Trophoblast cell (in vitro differentiated cells and primary cell): ENCODE measurements at regions not wholly inside any gene's neighbourhood (a gene's known extent, or its start where the extent isn't known, plus 50 kb on each side); places are given as distances from the start of the nearest gene placed in this dataset.

Experiments used
- DNase-seq, 2 donors: peaks; one replicate each; pipeline ENCODE4 v3.0.0-alpha.2; 2016
- H2AFZ ChIP-seq: 2 replicates; pipeline ENCODE4 v1.6.1; 2013; ENCODE audit warnings: low read length, moderate library complexity, mild to moderate bottlenecking; ENCODE audit not compliant: insufficient read depth, poor library complexity
- H2AK5ac ChIP-seq: 2 replicates; pipeline ENCODE4 v1.6.1; 2013; ENCODE audit warnings: mild to moderate bottlenecking, low read length
- H2BK120ac ChIP-seq: 2 replicates; pipeline ENCODE4 v1.6.1; 2013; ENCODE audit warnings: low read length, mild to moderate bottlenecking, moderate library complexity; ENCODE audit not compliant: insufficient read depth, poor library complexity
- H2BK12ac ChIP-seq: 2 replicates; pipeline ENCODE4 v1.6.1; 2013; ENCODE audit warnings: mild to moderate bottlenecking, low read length, moderate library complexity
- H2BK5ac ChIP-seq: 2 replicates; pipeline ENCODE4 v1.6.1; 2013; ENCODE audit warnings: low read length, low read depth, moderate library complexity, mild to moderate bottlenecking; ENCODE audit not compliant: poor library complexity
- H3K14ac ChIP-seq: 2 replicates; pipeline ENCODE4 v1.6.1; 2013; ENCODE audit warnings: mild to moderate bottlenecking, low read length
- H3K18ac ChIP-seq: 2 replicates; pipeline ENCODE4 v1.6.1; 2013; ENCODE audit warnings: mild to moderate bottlenecking, low read length
- H3K23ac ChIP-seq: 2 replicates; pipeline ENCODE4 v1.6.1; 2013; ENCODE audit warnings: low read length
- H3K27ac ChIP-seq: 2 replicates; pipeline ENCODE4 v1.5.1; 2013; ENCODE audit warnings: low read depth, mild to moderate bottlenecking, inconsistent platforms, low read length, moderate library complexity
- H3K27me3 ChIP-seq: 2 replicates; pipeline ENCODE4 v1.6.1; 2013; ENCODE audit warnings: inconsistent platforms, mild to moderate bottlenecking, low read length, moderate library complexity; ENCODE audit not compliant: insufficient read depth
- H3K36me3 ChIP-seq, 2 experiments: 1 replicate in 1 of 2; 2 replicates in 1 of 2; pipeline ENCODE4 v1.6.1; 2013; ENCODE audit warnings: low read length in 2 of 2, mild to moderate bottlenecking in 2 of 2, moderate library complexity in 1 of 2; ENCODE audit not compliant: insufficient read depth in 2 of 2, control insufficient read depth in 1 of 2
- H3K4ac ChIP-seq: 2 replicates; pipeline ENCODE4 v1.6.1; 2013; ENCODE audit warnings: low read depth, mild to moderate bottlenecking, low read length, moderate library complexity
- H3K4me1 ChIP-seq, 2 experiments: 1 replicate in 1 of 2; 2 replicates in 1 of 2; pipeline ENCODE4 v1.6.1; 2013; ENCODE audit warnings: low read length in 2 of 2, mild to moderate bottlenecking in 2 of 2, moderate library complexity in 1 of 2; ENCODE audit not compliant: insufficient read depth in 2 of 2, control insufficient read depth in 1 of 2
- H3K4me2 ChIP-seq: 2 replicates; pipeline ENCODE4 v1.6.1; 2013; ENCODE audit warnings: inconsistent platforms, mild to moderate bottlenecking, low read length, moderate library complexity
- H3K4me3 ChIP-seq: 2 replicates; pipeline ENCODE4 v1.5.1; 2013; ENCODE audit warnings: mild to moderate bottlenecking, low read depth, low read length, inconsistent platforms
- H3K79me1 ChIP-seq: one replicate; pipeline ENCODE4 v1.6.1; 2013; ENCODE audit warnings: low read length
- H3K79me2 ChIP-seq: 2 replicates; pipeline ENCODE4 v1.6.1; 2013; ENCODE audit warnings: low read length, mild to moderate bottlenecking; ENCODE audit not compliant: control insufficient read depth, insufficient read depth, poor library complexity
- H3K9ac ChIP-seq: 2 replicates; pipeline ENCODE4 v1.6.1; 2013; ENCODE audit warnings: mild to moderate bottlenecking, low read length
- H3K9me3 ChIP-seq: 2 replicates; pipeline ENCODE4 v1.6.1; 2013; ENCODE audit warnings: low read depth, mild to moderate bottlenecking, control low read depth, inconsistent platforms, low read length; ENCODE audit not compliant: insufficient read depth
- H4K12ac ChIP-seq: 2 replicates; pipeline ENCODE4 v1.6.1; 2013; ENCODE audit warnings: low read depth, mild to moderate bottlenecking, low read length, moderate library complexity
- H4K8ac ChIP-seq: 2 replicates; pipeline ENCODE4 v1.6.1; 2013; ENCODE audit warnings: low read depth, mild to moderate bottlenecking, low read length, moderate library complexity
- H4K91ac ChIP-seq: one replicate; pipeline ENCODE4 v1.6.1; 2013; ENCODE audit warnings: low read depth, mild to moderate bottlenecking, low read length, moderate library complexity
- WGBS: extraction: QIAGEN DNeasy Blood & Tissue Kit; methylation state at CpG from one replicate; pipeline ENCODE4 v1.1.7; 2013; ENCODE audit warnings: missing lambda C conversion rate; ENCODE audit not compliant: insufficient read length, insufficient coverage; ENCODE audit errors: extremely low coverage; 5-methylcytosine and 5-hydroxymethylcytosine counted together

DNA sequence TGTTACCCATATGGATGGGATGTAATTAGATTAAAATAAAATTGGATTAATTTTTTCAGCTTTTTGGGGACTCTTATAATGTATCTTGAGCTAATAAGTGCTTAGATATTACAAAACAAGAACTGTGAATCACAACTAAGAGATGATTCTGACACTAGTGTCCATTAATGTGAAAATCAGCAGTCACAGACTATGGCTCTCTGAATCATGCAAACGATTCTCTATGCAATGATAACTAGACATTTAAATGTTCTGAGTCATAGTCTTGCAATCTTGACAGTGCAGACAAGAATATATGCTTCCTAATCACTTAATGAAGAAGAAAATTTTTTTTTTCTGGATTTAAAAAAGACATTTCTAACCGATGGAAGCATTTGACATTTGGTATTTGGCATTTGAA lies 82.2 kb upstream of the OPRM1 start:
- Histone ChIP-seq H2AK5ac (no peak overlapping the region), H3K14ac (no peak overlapping the region), H3K27ac (no peak overlapping the region), H3K23ac (no peak overlapping the region), H3K36me3 (no peaks in the 10 kb centered on the region), H2AFZ (no peak overlapping the region), H4K8ac (no peak overlapping the region), H3K4ac (no peak overlapping the region), H4K12ac (no peak overlapping the region), H3K79me2 (no peaks in the 10 kb centered on the region), H2BK5ac (no peak overlapping the region), H3K4me2 (no peak overlapping the region), H3K4me3 (no peak overlapping the region), H3K4me1 (no peaks in the 10 kb centered on the region), H3K27me3 (no peaks in the 10 kb centered on the region), H3K18ac (no peak overlapping the region), H3K9ac (no peak overlapping the region), H2BK12ac (no peak overlapping the region), H2BK120ac (no peak overlapping the region), H3K79me1 (no peaks in the 10 kb centered on the region), H3K9me3 (no peaks in the 10 kb centered on the region), H4K91ac (no peak overlapping the region)
- no CpG with 5 or more reads among the region's 2 CpGs for WGBS
- peak in 1 of 2 donors; percentile 9 for DNase-seq

DNA sequence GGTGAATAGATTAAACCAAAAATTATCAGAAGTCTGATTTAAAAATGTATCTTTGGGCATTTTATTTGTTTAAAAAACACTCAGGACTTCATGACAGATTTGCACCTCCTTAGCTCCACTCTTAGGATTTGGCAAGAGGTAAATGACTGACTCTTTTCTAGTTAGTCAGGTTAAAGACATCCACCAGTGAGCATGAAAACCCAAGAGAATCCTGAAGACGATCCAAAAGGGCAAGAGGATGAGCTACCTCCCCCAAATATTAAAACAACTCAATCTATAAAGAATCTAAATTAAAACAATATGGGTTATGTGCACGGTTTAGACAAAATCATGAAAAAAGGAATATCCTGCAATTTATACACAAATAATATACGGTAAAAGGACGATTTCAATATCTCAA lies 89.4 kb upstream of the OPRM1 start:
- 100% methylated on average over 1 of the region's 4 CpGs for WGBS
- H3K9ac ChIP-seq = no peak overlapping the region

DNA sequence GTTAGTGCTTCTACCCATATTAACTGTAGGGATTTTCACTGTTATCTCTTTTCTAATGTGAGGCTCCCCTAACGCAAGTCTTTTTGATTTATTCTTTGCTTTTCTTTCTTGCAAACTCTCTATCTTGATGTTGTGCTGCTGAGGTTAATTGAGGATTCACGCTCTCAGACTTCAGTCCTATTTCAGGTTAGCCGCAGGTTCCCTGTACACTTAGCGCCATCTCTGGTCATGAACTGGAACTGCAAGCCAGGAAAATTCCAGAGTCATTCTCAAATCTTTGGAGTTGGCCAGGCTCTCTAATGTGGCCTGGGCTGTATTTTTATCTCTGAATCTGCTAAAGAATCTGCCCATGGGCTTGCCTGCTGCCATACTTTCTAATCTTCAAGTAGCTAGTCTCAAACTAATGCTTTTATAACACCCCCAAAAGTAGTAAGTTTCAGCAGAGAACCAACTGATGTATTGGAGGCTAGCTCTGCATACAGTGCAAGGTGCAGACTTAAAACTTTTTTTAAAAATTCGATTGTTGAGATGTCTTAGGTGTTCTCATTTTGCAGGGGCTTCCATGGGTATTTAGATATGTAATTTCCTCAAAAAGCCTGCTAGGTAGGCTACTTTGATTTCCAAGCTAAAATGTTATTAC lies 91.1 kb upstream of the OPRM1 start:
- Histone ChIP-seq H3K27me3 (no peaks in the 10 kb centered on the region), H3K27ac (no peak overlapping the region), H3K79me1 (no peaks in the 10 kb centered on the region), H4K91ac (no peak overlapping the region), H4K8ac (no peak overlapping the region), H2BK5ac (no peak overlapping the region), H3K36me3 (no peaks in the 10 kb centered on the region), H3K9ac (no peak overlapping the region), H4K12ac (no peak overlapping the region), H2BK120ac (no peak overlapping the region), H3K79me2 (no peaks in the 10 kb centered on the region), H3K18ac (no peak overlapping the region), H2AFZ (no peak overlapping the region), H3K4me3 (no peak overlapping the region), H3K4me2 (no peak overlapping the region), H2AK5ac (no peak overlapping the region), H3K4me1 (no peaks in the 10 kb centered on the region), H3K23ac (no peak overlapping the region), H3K4ac (no peak overlapping the region), H3K14ac (no peak overlapping the region), H2BK12ac (no peak overlapping the region), H3K9me3 (no peaks in the 10 kb centered on the region)
- WGBS = no CpG with 5 or more reads among the region's 5 CpGs
- peak; percentile 2 to 51 for DNase-seq

More for the DNA sequence above, 89.4 kb upstream of the OPRM1 start:
- Histone ChIP-seq H2BK12ac (no peak overlapping the region), H3K4me3 (no peak overlapping the region), H2AK5ac (no peak overlapping the region), H3K36me3 (no peaks in the 10 kb centered on the region), H3K27ac (no peak overlapping the region), H3K4ac (no peak overlapping the region), H3K4me2 (no peak overlapping the region), H4K91ac (no peak overlapping the region), H3K18ac (no peak overlapping the region), H3K9me3 (no peaks in the 10 kb centered on the region), H3K14ac (no peak overlapping the region), H3K4me1 (no peaks in the 10 kb centered on the region), H3K27me3 (no peaks in the 10 kb centered on the region), H3K79me2 (no peaks in the 10 kb centered on the region), H2BK5ac (no peak overlapping the region), H2AFZ (no peak overlapping the region), H2BK120ac (no peak overlapping the region), H4K8ac (no peak overlapping the region), H3K23ac (no peak overlapping the region), H4K12ac (no peak overlapping the region), H3K79me1 (no peaks in the 10 kb centered on the region)
- DNase-seq = no peak

DNA sequence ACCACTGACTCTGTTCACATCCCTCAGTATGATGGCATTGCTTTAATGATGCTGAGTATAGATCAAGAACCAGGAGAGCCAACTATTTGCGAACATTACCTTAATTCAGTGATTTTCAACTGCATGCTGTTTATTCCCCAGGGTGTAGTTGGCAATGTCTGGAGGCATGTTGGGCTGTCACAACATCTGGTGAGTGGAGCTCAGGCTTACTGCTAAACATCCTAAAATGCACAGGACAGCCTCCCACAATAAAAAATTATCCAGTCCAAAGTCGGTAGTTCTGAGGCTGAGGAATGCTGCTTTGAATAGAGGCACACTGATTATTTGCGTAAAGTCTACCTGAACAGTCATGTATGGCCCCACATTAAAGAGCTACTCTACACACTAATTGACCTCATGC lies 94.8 kb upstream of the OPRM1 start:
- Histone ChIP-seq H2BK120ac (no peak overlapping the region), H2AFZ (no peak overlapping the region), H4K8ac (no peak overlapping the region), H3K27me3 (no peaks in the 10 kb centered on the region), H3K18ac (no peak overlapping the region), H3K14ac (no peak overlapping the region), H3K4me1 (peaks cover 0 to 2% of the 10 kb centered on the region in 2 experiments), H3K4ac (no peak overlapping the region), H2BK5ac (no peak overlapping the region), H3K23ac (no peak overlapping the region), H3K79me1 (no peaks in the 10 kb centered on the region), H3K27ac (no peak overlapping the region), H3K4me2 (no peak overlapping the region), H4K12ac (no peak overlapping the region), H3K79me2 (no peaks in the 10 kb centered on the region), H2BK12ac (no peak overlapping the region), H4K91ac (no peak overlapping the region), H3K9me3 (no peaks in the 10 kb centered on the region), H3K9ac (no peak overlapping the region), H2AK5ac (no peak overlapping the region), H3K4me3 (no peak overlapping the region), H3K36me3 (no peaks in the 10 kb centered on the region)
- DNase-seq = no peak
- whole genome bisulfite sequencing = no CpG with 5 or more reads among the region's 3 CpGs
